GM19463 (cell line): ENCODE measurements at regions not wholly inside any gene's neighbourhood (a gene's known extent, or its start where the extent isn't known, plus 50 kb on each side); places are given as distances from the start of the nearest gene placed in this dataset.

Experiments used
- ATAC-seq: cut with Tn5 transposase; IDR thresholded peaks from one replicate; pipeline ENCODE4 v1.9.1; 2021; ENCODE audit warnings: mild to moderate bottlenecking, moderate library complexity; ENCODE audit not compliant: unreplicated experiment

- ATAC-seq, result peak; percentile 26
Measured at GRCh38 chr5:164359260-164360255, 854.1 kb downstream of the MAT2B start.

DNA sequence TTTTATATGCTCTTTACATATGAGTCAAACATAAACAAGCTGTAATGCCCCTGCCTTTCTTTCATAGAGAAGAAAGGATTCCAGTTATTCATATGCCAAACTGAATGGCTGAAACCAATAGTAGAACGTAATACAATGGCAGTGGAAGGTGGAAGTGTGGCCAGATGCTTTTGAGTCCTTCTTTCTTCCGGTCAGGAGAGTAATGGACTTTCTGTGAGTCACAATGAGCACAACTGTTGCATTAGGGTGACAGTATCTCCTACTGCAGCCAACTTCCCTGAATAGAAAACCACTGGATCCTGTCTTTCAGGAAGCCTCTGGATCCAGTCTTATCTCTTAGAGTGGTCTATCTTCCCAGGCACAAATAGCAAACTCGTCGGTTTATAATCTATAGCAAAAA lies 855.2 kb downstream of the MAT2B start:
- peak; percentile 16 for ATAC-seq

DNA sequence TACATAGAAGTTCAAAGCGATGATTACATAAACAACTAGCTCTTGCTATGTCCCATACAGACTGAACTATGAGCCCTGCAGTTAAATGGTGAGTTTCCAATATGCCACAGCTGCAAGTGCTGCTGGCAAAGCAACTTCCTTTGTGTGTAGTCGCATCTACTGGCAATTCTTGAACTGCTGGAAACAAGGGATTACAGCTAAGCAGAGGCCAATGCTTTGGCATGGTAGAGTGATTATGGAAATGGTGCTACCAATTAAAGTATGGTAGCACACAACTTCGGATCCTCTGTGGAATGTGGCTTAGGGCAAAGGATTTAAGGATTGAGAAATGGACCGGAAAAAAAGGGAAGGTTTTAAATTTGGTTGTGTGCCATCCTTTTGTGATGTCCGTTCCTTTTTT lies 856.6 kb downstream of the MAT2B start:
- no peak for ATAC-seq

GRCh38 chr5:164362835-164363234 lies 857.4 kb downstream of the MAT2B start:
- no peak for ATAC-seq

GRCh38 chr5:164364237-164365208 lies 859.1 kb downstream of the MAT2B start:
- no peak for ATAC-seq

- ATAC-seq, result no peak
Measured at GRCh38 chr5:164370841-164371240, 865.4 kb downstream of the MAT2B start.

GRCh38 chr5:164372892-164373291 lies 867.5 kb downstream of the MAT2B start:
- ATAC-seq, result no peak

GRCh38 chr5:164373876-164374275 lies 868.5 kb downstream of the MAT2B start:
- ATAC-seq, result no peak

DNA sequence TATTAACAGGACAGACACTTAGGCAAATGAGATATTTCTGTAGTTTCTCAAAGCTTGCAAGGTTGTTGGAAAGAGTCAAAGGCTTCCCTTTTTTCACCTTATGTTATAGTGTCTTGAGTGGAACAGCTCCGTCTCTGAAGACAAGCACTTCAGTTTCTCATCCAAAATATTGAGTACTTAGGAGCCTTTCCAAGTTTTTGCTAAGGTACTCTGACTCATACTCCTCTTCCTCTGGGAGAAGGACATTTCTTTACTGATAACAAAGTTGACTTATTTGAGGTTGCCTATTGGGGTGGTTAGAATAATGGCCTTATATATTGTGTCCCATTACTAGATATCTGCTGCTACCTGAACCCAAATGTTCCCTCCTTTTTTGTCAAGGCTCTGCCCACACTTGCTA lies 869.6 kb downstream of the MAT2B start:
- ATAC-seq, result no peak

DNA sequence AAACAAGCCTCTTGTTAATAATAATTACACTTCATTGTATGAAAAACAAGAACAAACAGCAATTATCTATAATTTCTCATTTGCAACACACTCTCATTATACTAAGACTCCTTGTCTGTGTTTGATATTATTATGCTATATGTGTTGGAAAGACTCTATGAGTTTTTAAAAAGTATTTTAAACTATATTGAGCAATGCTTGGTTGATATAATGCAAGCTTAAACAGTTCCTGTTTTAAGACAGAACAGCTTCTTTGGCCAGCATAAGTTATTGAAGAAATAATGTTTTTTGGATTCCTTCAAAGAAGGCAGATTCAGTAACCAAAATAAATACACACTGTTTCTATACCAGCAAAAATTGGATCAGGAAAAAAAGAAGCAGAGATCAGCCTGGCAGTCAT lies 871.4 kb downstream of the MAT2B start:
- ATAC-seq, result no peak

GRCh38 chr5:164377746-164378145 lies 872.3 kb downstream of the MAT2B start:
- ATAC-seq, result no peak

DNA sequence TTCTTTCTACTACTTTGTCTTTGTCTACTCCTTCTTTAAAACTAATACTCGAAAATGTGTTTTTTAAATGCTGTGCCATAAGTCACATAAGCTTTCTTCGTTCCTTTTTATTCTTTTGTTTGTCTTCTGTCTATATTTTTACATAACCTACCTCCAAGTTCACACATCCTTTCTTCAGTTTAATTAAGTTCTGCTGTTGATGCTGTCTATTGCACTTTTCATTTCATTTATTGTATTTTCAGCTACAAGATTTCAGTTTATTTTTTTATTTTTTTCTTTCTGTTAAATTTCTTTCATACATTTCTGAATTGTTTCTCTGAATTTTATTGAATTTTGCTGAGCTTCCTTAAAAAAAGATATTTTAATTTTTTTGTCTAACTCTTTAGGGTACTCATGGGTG lies 878.2 kb downstream of the MAT2B start:
- no peak for ATAC-seq

DNA sequence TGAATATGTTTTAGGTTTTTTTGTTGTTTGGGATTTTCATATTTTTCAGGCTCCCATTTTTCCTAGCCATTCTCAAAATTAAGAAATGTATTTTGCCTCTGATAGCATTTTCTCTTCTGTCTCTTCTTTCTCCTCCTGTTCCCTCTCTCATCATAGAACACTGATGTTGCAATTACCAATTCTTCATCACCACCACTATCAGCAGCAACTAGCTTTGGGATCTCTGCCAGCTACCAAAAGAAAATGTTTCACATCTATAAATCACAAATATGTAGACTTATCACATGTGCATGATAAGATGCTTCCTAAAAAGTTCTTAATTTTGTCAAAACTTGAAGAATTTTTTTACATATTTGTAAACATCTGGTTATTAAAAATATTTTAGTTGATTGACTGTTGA lies 887.1 kb downstream of the MAT2B start:
- no peak for ATAC-seq

DNA sequence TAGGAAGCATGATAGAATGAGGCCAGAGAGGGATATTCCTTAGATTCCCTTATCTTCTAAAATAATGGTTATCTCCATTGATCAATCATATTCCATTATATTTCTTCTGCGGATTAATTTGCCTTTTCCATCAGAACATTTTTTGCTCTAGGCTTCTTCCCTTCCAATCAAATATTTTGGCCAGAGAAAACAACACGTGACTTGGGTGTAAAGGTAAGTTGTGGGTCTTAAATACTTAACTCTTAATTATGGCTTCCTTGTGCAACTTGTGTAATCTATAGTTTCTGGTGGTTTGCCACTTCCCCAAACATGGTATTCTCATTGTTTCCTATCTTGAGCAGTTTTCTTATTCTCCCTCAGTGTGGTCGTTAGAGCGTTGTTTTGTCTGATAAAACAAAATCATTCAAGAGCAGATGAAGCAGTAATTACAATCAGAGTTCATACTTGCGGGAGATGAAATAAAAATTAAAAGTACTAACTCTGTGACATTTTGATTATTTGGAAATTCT lies 889.3 kb downstream of the MAT2B start:
- ATAC-seq, result no peak

DNA sequence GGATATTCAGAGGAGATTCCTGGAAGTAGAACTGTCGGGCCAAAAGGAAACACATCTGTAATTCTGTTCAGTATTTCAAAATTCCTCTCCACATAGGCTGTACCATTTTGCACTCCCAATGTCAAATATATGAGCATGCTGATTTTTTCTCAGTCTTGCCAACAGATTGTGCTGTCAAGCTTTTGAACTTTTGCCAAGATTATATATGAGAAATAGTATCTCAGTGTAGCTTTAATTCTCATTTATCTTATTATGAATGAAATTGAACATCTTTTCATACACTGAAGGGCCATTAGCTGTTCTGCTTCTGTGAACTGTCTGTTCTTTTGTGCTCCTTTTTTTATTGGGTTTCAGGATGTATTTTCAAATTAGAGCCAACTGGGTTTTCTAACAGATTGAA lies 907.1 kb downstream of the MAT2B start:
- no peak for ATAC-seq

DNA sequence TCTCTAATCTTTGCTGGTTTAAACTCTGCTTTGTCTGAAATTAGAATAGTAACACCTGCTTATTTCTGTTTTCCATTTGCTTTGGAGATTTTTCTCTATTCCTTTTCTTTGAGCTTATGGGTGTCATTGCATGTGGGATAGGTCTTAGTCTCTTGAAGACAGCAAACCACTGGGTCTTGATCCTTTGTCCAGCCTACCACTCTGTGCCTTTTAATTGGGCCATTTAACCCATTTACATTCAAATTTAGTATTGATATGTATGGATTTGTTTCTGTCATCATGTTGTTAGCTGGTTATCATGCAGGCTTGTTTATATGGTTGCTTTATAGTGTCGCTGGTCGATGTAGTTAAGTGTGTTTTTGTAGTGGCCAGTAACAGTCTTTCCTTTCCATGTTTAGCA lies 914.7 kb downstream of the MAT2B start:
- ATAC-seq, result no peak

- ATAC-seq, result no peak
Measured at GRCh38 chr5:164422400-164422799, 917.0 kb downstream of the MAT2B start.

GRCh38 chr5:164431634-164432304 lies 926.4 kb downstream of the MAT2B start:
- ATAC-seq, result no peak

DNA sequence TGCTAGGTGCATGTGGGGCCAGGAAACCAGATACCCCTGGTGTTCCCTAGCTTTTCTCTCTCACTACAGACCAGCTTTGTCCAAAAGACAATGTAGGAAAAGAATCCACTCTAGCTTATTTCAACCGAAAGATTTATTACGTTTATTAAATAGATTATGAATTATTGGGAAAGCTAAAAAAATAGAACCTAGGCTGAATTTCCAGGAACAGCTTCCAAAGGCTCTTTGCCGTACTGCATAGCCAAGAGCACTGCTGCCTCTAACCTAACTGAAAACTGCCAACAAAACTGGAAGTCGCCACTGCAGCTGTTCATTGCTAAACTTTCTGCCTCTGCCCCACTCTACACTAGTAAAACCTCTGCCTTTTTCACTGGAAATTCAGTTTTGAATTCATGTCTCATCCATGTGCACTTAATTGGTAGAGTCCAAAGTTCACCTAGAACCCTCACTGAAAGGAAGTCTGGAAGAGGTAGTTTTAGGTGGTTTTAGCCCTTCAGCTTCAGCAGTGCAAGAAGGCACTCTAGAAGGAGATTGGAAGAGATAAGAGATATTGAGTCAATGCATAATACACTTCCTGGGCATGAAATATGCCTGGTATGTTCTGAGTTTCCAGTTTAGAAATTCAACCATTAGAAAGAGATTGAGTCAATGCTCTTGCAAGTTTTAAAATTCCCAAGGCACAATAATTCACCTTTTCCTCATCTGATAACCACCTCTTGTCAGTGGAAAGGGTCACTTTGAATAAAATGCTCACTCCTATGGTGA lies 927.9 kb downstream of the MAT2B start:
- no peak for ATAC-seq

DNA sequence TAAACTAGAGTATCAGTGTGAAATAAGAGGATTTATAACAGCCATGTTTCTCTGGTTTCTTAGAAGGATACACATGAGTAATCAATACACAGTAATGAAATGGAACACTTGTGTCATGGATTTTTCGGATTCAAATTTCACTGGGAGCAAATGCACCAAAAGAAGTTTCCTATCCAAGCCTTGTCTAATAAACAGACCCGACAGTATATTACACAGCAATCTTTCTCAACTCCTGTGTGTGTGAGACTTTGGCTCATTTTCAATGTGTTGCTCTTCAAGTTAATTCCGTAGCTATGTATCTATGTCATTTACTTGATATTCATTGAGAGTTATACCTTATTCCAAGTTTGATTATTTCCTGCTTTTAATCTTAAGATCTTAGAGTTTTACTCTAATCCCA lies 930.2 kb downstream of the MAT2B start:
- no peak for ATAC-seq
